ENCODE measurements at regions not wholly inside any gene's neighbourhood (a gene's known extent, or its start where the extent isn't known, plus 50 kb on each side); places are given as distances from the start of the nearest gene placed in this dataset.
A peak's percentile ranks its signal among the peaks of the same experiment; 100 is the strongest.
"Not testable (repeated sequence)": the region's sequence is repeated elsewhere in the genome, so short reads cannot be mapped to it uniquely, and the experiment has no call there.

DNA sequence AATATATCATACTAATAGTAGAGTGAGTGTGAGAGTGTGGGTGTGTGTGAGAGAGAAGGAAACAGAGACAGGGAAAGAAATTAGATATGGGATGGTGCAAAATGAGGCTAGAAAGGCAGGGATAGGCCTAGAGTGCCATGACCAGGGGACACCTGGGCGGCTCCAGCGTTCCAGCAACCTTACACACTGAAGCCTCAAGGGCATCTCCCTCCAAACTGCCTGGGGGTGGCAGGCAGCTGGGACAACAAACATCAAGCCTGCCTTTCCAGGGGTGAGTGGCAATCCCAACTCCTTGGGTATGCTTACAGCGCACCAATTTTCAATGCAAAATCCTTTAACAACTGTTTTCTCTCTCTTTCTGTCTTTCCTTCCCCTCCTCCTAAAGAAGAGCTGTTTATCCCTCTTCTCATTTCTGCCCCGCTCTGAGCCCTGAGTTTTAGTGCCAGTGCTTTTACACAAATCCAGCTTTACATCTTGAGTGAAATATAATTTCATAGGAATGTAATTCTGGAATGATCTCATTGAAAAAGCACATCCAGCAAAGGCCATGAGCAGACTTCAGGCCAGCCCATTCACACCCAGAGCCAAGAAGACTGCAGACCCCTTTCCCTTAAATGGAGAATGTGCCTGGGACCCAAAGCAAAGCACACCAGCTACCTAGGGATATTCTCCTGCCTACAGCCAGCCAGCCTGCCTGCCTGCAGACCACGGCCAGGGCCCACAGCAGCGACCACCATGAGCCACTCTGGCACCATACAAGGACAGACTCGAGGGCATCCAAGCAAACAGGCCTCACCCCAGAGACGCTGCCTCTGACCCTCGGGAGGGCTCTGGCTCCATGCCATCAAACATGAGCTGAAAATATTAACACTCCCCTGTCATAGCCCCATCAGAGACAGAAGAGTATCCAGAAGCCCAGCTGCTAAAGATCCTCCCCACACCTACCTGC, 90.3 kb downstream of the RPL27A start:
- DNase-seq: no peak
- no peaks in the 10 kb centered on the region for H3K9me3 Mint-ChIP-seq
- peaks cover 86% of the 10 kb centered on the region for H3K4me1 Mint-ChIP-seq (ENCODE audit: low read depth)
- no peak overlapping the region; the same call in 1 of the 2 replicates for H3K4me3 Mint-ChIP-seq
- peaks cover 13% of the 10 kb centered on the region; the same call in 1 of the 2 replicates for H3K36me3 Mint-ChIP-seq (ENCODE audit: low read depth)
- peak overlapping the region; percentile 36 for H3K27ac Mint-ChIP-seq
- H3K27me3 Mint-ChIP-seq (ENCODE audit: insufficient read depth): no peaks in the 10 kb centered on the region; the same call in 1 of the 2 replicates
- TF ChIP-seq, protein P1, sequence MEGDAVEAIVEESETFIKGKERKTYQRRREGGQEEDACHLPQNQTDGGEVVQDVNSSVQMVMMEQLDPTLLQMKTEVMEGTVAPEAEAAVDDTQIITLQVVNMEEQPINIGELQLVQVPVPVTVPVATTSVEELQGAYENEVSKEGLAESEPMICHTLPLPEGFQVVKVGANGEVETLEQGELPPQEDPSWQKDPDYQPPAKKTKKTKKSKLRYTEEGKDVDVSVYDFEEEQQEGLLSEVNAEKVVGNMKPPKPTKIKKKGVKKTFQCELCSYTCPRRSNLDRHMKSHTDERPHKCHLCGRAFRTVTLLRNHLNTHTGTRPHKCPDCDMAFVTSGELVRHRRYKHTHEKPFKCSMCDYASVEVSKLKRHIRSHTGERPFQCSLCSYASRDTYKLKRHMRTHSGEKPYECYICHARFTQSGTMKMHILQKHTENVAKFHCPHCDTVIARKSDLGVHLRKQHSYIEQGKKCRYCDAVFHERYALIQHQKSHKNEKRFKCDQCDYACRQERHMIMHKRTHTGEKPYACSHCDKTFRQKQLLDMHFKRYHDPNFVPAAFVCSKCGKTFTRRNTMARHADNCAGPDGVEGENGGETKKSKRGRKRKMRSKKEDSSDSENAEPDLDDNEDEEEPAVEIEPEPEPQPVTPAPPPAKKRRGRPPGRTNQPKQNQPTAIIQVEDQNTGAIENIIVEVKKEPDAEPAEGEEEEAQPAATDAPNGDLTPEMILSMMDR (IDR thresholded peaks at IDR 0.05): no peak

DNA sequence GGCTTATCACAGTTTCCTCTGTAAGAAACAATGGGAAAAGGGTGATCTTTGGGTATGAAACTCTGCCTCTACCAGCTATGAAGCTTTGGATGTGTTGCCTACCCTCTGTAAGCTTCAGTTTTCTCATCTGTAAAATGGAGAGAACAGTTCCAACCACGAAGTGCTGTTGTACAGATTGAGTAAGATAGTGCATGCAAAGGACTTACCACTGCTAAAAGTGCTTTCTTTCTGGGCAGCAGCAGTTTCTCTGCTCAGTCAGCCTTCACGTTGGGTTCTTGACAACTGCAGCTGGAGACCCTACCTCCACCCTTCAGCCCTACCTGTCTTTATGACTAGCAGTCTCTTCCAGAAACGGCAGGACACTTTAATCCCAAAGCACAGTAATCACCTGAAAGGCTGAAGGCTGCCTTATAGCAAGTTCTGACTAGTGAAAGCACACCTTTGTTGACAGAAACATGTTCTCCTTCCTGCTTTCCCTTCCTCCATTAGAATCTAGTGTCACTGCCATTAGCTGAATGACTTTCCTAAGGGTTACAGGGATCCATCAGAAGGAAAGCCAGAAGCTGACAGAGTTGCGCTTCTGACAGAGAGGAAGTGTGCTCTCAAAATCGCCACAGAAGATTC, 91.4 kb downstream of the RPL27A start:
- Mint-ChIP-seq H3K4me1 (ENCODE audit: low read depth) (peaks cover 86% of the 10 kb centered on the region), H3K36me3 (ENCODE audit: low read depth) (peaks cover 20% of the 10 kb centered on the region), H3K27me3 (ENCODE audit: insufficient read depth) (no peaks in the 10 kb centered on the region; the same call in 1 of the 2 replicates), H3K4me3 (no peak overlapping the region), H3K9me3 (no peaks in the 10 kb centered on the region), H3K27ac (no peak overlapping the region)
- TF ChIP-seq, protein P1 (IDR thresholded peaks at IDR 0.05): no peak
- no peak for DNase-seq

DNA sequence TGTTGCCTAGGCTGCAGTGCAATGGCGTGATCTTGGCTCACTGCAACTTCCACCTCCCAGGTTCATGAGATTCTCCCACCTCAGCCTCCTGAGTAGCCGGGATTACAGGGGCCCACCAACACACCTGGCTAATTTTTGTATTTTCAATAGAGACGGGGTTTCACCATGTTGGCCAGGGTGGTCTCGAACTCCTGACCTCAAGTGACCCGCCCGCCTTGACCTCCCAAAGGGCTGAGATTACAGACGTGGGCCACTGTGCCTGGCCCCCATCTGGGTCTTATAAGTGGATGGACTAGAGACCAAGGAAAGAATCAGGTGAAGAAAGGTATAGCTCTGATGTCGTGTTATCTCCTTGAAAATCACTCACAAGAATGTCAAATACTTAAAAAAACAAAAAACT, 92.3 kb downstream of the RPL27A start:
- peaks cover 25% of the 10 kb centered on the region for H3K36me3 Mint-ChIP-seq (ENCODE audit: low read depth)
- not testable (repeated sequence) for H3K9me3 Mint-ChIP-seq; H3K4me3 Mint-ChIP-seq; H3K27me3 Mint-ChIP-seq (ENCODE audit: insufficient read depth); DNase-seq
- peak overlapping the region; percentile 51 for H3K27ac Mint-ChIP-seq
- H3K4me1 Mint-ChIP-seq (ENCODE audit: low read depth): peaks cover 84% of the 10 kb centered on the region

DNA sequence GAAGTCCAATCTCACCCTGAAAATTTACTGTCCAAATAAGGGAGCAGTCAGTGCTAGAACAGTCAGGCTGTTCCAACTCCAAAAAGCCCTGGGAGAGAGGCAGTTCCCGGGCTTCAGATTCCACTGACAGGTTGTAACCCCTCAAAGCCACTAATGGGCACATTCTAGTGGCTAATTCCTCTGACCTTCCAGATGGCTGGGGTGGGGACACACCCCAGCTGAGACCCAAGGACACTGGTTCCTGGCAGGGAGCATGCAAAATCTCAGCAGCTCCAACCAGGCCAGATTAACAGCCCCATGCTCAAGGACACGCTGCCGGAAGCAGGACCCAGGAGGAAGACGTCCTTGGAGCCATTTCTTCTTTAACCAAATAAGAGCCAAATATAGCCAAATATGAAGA, 92.7 kb downstream of the RPL27A start:
- no peak overlapping the region for H3K4me3 Mint-ChIP-seq
- peaks cover 28% of the 10 kb centered on the region for H3K36me3 Mint-ChIP-seq (ENCODE audit: low read depth)
- peaks cover 81% of the 10 kb centered on the region for H3K4me1 Mint-ChIP-seq (ENCODE audit: low read depth)
- no peaks in the 10 kb centered on the region; the same call in 1 of the 2 replicates for H3K27me3 Mint-ChIP-seq (ENCODE audit: insufficient read depth)
- H3K27ac Mint-ChIP-seq: peak overlapping the region; percentile 51
- DNase-seq: no peak
- no peaks in the 10 kb centered on the region for H3K9me3 Mint-ChIP-seq
- TF ChIP-seq, protein P1 (IDR thresholded peaks at IDR 0.05): no peak

DNA sequence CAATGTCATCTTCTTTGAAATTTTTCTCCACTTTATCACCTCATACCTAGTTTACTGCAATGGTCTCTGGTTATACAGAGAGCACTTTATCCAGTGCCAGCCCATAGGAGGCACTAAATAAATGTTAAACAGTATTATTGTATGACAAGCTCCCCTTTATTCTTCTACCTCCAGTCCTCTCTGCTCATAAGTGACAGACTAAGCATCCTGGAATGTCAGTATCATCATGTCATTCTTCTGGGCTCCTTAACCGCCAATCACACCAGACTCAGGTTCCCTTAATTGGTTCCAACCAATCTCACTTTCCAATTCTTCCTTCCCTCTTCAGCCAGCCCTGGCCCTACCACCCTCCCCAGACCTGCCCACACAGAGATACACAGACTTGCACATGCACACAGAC, 93.1 kb downstream of the RPL27A start:
- H3K36me3 Mint-ChIP-seq (ENCODE audit: low read depth): peaks cover 32% of the 10 kb centered on the region
- no peak for DNase-seq
- 0 out of 2 replicates have a peak overlapping the region, but pooled peaks have one; percentile 19 for H3K27ac Mint-ChIP-seq
- peaks cover 81% of the 10 kb centered on the region for H3K4me1 Mint-ChIP-seq (ENCODE audit: low read depth)
- H3K9me3 Mint-ChIP-seq: no peaks in the 10 kb centered on the region
- TF ChIP-seq, protein P1 (IDR thresholded peaks at IDR 0.05): no peak
- no peak overlapping the region; the same call in 1 of the 2 replicates for H3K4me3 Mint-ChIP-seq
- H3K27me3 Mint-ChIP-seq (ENCODE audit: insufficient read depth): no peaks in the 10 kb centered on the region; the same call in 1 of the 2 replicates

DNA sequence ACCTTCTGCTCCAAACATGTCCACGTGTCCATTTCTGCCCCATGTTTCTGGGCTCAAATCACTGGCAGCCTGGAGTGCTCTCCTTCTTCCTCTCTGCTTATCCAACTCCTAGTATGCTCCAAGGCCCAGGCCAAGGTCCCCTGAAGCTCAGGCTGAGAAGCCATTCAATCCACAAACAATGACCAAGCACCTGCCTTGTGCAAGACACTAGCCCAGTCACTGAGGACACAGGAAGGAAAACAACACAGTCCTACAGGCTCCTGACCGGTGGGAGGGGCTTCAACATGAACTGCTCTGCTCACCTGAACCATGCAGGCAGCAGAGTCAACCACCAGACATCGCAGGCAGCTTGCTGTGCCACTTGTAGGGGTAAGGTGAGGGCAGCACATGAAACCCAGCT, 93.6 kb downstream of the RPL27A start:
- DNase-seq: no peak
- Mint-ChIP-seq H3K36me3 (ENCODE audit: low read depth) (peaks cover 36% of the 10 kb centered on the region), H3K27ac (no peak overlapping the region; the same call in 1 of the 2 replicates), H3K9me3 (no peaks in the 10 kb centered on the region), H3K27me3 (ENCODE audit: insufficient read depth) (no peaks in the 10 kb centered on the region; the same call in 1 of the 2 replicates), H3K4me3 (no peak overlapping the region), H3K4me1 (ENCODE audit: low read depth) (peaks cover 81% of the 10 kb centered on the region)
- TF ChIP-seq, protein P1 (IDR thresholded peaks at IDR 0.05): no peak

Data from HFFc6 (cell line).